Stimulated activated CD4-positive, alpha-beta T cell treated with anti-CD3 and anti-CD28 coated beads, Interleukin-1b, Interleukin-23, amount 100 ng/mL, for 1 hour (primary cell): ENCODE measurements at regions not wholly inside any gene's neighbourhood (a gene's known extent, or its start where the extent isn't known, plus 50 kb on each side); places are given as distances from the start of the nearest gene placed in this dataset.
A peak's percentile ranks its signal among the peaks of the same experiment; 100 is the strongest.

Source experiments
- DNase-seq, 2 donors: peaks; one replicate each; pipeline ENCODE4 v3.0.0-alpha.2; 2020; ENCODE audit warnings: low read depth in 2 of 2

- DNase-seq: no peak
Measured at GRCh38 chr6:225907-226306, 66.4 kb upstream of the DUSP22 start.

- DNase-seq: no peak
Measured at GRCh38 chr6:226516-227073, 65.7 kb upstream of the DUSP22 start.

DNA sequence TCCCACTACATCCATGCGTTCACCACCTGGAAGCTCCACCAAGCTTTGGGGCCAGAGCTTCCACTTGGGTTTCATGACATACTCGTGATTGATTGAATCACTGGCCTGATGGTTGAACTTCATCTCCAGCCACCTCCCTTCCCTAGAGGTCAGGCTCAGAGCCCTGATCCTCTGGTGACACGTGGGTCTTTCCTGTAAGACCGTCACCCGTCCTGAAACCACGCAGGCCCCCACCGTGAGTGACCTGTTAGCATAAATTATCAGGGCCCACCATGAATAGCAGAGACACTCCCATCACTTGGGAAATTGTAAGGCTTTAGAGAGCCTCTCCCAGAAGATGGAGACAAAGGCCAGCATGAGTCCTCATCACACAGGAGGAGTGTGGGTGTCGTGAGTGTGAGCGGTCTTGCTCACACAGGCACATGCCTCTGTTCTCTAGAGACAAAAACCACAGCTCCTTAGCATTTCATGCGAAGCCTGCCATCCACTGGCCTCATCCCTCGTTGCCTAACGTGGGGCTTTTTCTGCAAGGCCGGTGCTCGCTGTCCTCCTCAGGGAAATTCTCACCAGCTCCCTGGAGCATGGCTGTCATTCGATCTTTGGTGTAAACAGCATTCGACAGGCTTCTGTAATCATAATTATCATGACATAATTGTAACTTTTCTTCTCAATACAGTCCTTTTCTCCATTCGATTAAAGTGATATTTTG is 65.1 kb upstream of the DUSP22 start:
- no peak for DNase-seq

DNA sequence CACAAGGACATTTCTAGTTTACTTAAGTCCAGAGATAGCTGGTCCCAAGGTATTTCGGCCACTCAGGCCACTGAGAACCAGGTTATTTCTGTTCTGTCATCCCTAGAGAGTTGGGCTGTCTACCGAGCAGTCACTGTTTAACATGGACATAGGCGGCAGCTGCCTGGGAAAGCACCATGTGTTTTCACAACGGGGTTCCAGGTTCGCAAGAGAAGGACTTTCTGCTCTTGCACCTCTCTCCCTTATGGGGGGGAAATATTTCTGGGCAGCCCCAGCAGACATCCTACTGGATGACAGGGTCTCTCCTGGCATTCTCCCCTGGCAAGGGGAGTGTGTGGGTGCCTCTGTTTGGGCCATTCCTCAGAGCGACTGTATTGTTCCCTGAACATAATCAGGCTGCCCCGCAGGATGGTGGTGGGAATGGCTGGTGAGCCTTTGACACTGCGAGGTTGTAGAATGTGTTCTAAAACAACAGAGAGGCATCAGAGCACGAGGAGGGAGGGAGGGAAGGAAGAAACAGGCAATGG is 64.4 kb upstream of the DUSP22 start:
- no peak for DNase-seq

DNA sequence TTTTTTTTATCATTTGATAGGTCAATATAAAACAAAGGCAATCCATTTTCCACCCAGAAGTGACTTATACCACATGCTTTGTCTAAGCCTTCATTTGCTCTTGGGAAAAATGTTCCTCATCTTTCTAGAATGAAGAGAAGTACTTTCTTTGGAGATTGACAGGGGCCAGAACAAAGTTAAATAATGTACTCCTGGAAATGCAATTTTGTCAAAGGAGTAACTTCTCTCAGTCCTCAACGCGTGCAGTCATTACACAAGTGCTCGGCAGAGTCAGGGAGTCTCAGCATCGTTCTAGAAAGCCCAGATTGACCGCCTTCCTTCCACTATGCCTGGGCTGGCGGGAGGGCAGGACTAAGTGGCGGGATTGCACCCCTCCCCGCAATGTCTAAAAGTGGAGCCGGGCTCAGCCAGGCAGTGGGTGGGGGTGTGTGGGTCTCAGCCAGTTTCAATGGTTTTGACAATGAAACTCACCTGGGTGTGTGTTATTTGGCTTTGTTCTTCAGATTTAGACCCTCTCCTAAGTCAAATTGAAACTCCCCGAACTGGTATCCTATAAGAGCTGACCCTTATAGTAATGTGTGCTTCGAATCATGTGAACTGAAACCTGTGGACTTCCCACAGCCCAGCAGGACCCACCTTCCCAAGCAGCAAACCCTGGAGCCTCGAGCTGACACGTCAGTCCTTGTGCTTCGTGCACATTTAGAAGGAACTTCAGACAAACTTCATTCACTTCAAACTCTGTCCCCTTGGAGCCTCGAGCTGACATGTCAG is 63.2 kb upstream of the DUSP22 start:
- no peak for DNase-seq

GRCh38 chr6:231779-232178 is 60.5 kb upstream of the DUSP22 start:
- DNase-seq: no peak

DNA sequence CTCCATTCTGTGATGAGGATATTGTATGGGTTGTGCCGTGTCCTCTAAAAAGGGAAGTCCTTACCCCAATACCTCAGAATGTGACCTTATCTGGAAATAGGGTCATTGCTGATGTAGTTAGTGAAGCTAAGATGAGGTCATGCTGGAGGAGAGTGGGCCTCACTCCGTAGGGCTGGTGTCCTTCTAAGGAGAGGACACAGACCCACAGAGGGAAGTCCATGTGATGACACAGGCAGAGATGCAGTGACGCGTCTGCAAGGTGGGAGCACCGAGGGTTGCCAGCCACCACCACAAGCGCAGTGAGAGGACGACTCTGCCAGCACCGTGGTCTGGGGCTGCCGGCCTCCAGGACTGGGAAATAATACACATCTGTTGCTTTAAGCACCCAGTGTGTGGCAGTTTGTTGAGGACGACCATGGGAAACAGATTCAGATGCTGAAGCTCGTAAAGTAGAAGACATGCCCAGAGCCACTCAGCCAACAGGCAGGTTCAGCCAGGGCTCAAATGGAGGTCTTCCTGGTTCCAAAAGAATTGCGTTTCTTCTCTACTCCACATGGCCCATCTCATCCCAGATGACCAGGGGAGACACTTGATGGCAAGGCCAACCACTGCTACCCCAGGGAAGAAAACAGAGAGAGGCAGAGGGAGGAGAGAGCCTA is 59.2 kb upstream of the DUSP22 start:
- no peak for DNase-seq

- no peak for DNase-seq
Measured at GRCh38 chr6:234706-235372, 57.4 kb upstream of the DUSP22 start.

- DNase-seq: peak; percentile 11 to 36
Measured at GRCh38 chr6:235763-236360, 56.4 kb upstream of the DUSP22 start.

- DNase-seq: no peak
Measured at GRCh38 chr6:236519-236918, 55.8 kb upstream of the DUSP22 start.

DNA sequence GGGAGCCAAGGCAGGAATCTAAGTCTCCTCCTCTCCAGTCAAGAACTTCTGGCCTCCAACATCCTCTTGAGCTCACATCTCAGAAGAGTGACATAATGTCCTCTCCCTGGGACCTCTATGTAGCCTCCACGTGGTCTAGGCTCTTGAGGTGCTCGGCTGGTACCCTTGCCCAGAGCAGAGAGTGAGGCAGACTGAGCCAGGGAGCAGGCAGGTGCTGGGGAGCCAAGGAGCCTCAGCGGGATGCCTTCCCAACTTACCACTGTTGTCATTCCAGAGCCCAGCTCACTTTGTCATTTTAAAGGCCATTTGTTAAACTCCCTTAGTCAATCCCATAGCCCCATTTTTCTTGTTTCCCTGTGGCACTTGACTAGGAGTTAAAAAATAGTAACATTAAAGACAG is 52.1 kb upstream of the DUSP22 start:
- no peak for DNase-seq

GRCh38 chr6:241336-241865 is 50.9 kb upstream of the DUSP22 start:
- DNase-seq: no peak
